HG03460 (cell line): ENCODE measurements at regions not wholly inside any gene's neighbourhood (a gene's known extent, or its start where the extent isn't known, plus 50 kb on each side); places are given as distances from the start of the nearest gene placed in this dataset.

ENCODE experiments used
- ATAC-seq: cut with Tn5 transposase; IDR thresholded peaks from one replicate; pipeline ENCODE4 v1.9.1; 2021; ENCODE audit not compliant: unreplicated experiment

GRCh38 chr9:113808391-113809358, 67.4 kb upstream of the ZNF618 start:
- no peak for ATAC-seq

GRCh38 chr9:113817171-113817570, 58.9 kb upstream of the ZNF618 start:
- ATAC-seq, result no peak

GRCh38 chr9:113818391-113818790, 57.7 kb upstream of the ZNF618 start:
- no peak for ATAC-seq

GRCh38 chr9:113822315-113822714, 53.8 kb upstream of the ZNF618 start:
- ATAC-seq, result no peak

- ATAC-seq, result no peak
These were observed 52.7 kb upstream of the ZNF618 start for GRCh38 chr9:113823421-113823820.
